Epithelial cell of proximal tubule (primary cell): ENCODE measurements at regions not wholly inside any gene's neighbourhood (a gene's known extent, or its start where the extent isn't known, plus 50 kb on each side); places are given as distances from the start of the nearest gene placed in this dataset.

ENCODE experiments used
- DNase-seq: peaks from one replicate; pipeline ENCODE4 v3.0.0-alpha.2; 2011; ENCODE audit warnings: low read depth
- H3K4me3 ChIP-seq: 2 replicates; pipeline ENCODE4 v1.5.1; 2011; ENCODE audit warnings: low read depth, mild to moderate bottlenecking, low read length
- CTCF ChIP-seq: conservative IDR thresholded peaks from 2 replicates; pipeline ENCODE4 v1.5.1; 2012; ENCODE audit warnings: low read depth, mild to moderate bottlenecking, low read length

- no peak for TF ChIP-seq CTCF
- no peak overlapping the region for H3K4me3 ChIP-seq
- DNase-seq: no peak
These were observed 62.6 kb upstream of the RPS23 start for GRCh38 chr5:82340799-82341198.

- TF ChIP-seq CTCF: no peak
- DNase-seq: no peak
- H3K4me3 ChIP-seq: no peak overlapping the region
These were observed 61.6 kb upstream of the RPS23 start for GRCh38 chr5:82339792-82340191.

- TF ChIP-seq CTCF: no peak
- no peak for DNase-seq
- H3K4me3 ChIP-seq: no peak overlapping the region
These were observed 60.7 kb upstream of the RPS23 start for GRCh38 chr5:82338771-82339373.

GRCh38 chr5:82336959-82337351 is 58.8 kb upstream of the RPS23 start:
- TF ChIP-seq CTCF: no peak
- no peak for DNase-seq
- no peak overlapping the region for H3K4me3 ChIP-seq

- TF ChIP-seq CTCF: no peak
- no peak for DNase-seq
- H3K4me3 ChIP-seq: no peak overlapping the region
These were observed 58.2 kb upstream of the RPS23 start for GRCh38 chr5:82336226-82336958.

GRCh38 chr5:82335806-82336205 is 57.7 kb upstream of the RPS23 start:
- DNase-seq: no peak
- H3K4me3 ChIP-seq: no peak overlapping the region
- no peak for TF ChIP-seq CTCF

GRCh38 chr5:82334856-82335255 is 56.7 kb upstream of the RPS23 start:
- no peak for TF ChIP-seq CTCF
- H3K4me3 ChIP-seq: no peak overlapping the region
- no peak for DNase-seq
